ENCODE measurements at regions not wholly inside any gene's neighbourhood (a gene's known extent, or its start where the extent isn't known, plus 50 kb on each side); places are given as distances from the start of the nearest gene placed in this dataset.

GRCh38 chr2:57891086-57891712, 155.4 kb upstream of the VRK2 start:
- no peak overlapping the region for H3K4me3 ChIP-seq
- no peaks in the 10 kb centered on the region for H3K36me3 ChIP-seq
- TF ChIP-seq CTCF (IDR thresholded peaks at IDR 0.05) = no peak
- H3K4me1 ChIP-seq = no peaks in the 10 kb centered on the region
- intact Hi-C loops (cut with DNase I) = no loop called here
- no peak for DNase-seq (ENCODE audit: low spot score in 2 of 2)
- H3K9me3 ChIP-seq = no peaks in the 10 kb centered on the region
- no peaks in the 10 kb centered on the region for H3K27me3 ChIP-seq
- H3K27ac ChIP-seq = no peak overlapping the region

DNA sequence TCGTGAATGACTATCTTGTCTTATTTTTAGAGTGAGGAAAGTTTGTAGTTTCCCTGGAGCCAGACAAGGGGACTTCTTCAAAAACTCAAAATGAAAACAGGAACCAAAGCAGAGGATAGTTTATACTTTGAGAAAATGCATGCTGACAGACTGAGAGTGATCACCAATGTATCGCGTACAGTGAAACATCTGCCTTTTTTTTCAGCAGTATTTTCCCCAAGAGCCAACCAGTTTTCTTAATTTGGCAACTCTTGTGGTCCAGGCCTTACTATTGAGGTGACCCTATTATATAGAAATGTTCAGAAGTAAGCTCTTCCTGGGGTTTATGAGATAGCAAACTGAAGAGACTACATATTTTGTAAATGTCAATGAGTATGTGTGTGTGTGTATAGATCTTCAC, 153.7 kb upstream of the VRK2 start:
- Histone ChIP-seq H3K27me3 (no peaks in the 10 kb centered on the region), H3K36me3 (no peaks in the 10 kb centered on the region), H3K4me1 (no peaks in the 10 kb centered on the region), H3K4me3 (no peak overlapping the region), H3K9me3 (no peaks in the 10 kb centered on the region), H3K27ac (no peak overlapping the region)
- intact Hi-C loops (cut with DNase I) = no loop called here
- no peak for TF ChIP-seq CTCF (IDR thresholded peaks at IDR 0.05)
- DNase-seq (ENCODE audit: low spot score in 2 of 2) = no peak

- Histone ChIP-seq H3K27me3 (no peaks in the 10 kb centered on the region), H3K27ac (no peak overlapping the region), H3K9me3 (no peaks in the 10 kb centered on the region), H3K4me1 (no peaks in the 10 kb centered on the region), H3K4me3 (no peak overlapping the region), H3K36me3 (no peaks in the 10 kb centered on the region)
- no peak for DNase-seq (ENCODE audit: low spot score in 2 of 2)
- intact Hi-C loops (cut with DNase I) = no loop called here
- no peak for TF ChIP-seq CTCF (IDR thresholded peaks at IDR 0.05)
These were observed 153.3 kb upstream of the VRK2 start for GRCh38 chr2:57893347-57893746.

GRCh38 chr2:57893786-57894185, 152.8 kb upstream of the VRK2 start:
- H3K4me3 ChIP-seq = no peak overlapping the region
- no peaks in the 10 kb centered on the region for H3K27me3 ChIP-seq
- no peak for TF ChIP-seq CTCF (IDR thresholded peaks at IDR 0.05)
- H3K27ac ChIP-seq = no peak overlapping the region
- DNase-seq (ENCODE audit: low spot score in 2 of 2) = no peak
- H3K36me3 ChIP-seq = no peaks in the 10 kb centered on the region
- H3K9me3 ChIP-seq = no peaks in the 10 kb centered on the region
- intact Hi-C loops (cut with DNase I) = no loop called here
- no peaks in the 10 kb centered on the region for H3K4me1 ChIP-seq

GRCh38 chr2:57894381-57894780, 152.2 kb upstream of the VRK2 start:
- no peak for DNase-seq (ENCODE audit: low spot score in 2 of 2)
- H3K9me3 ChIP-seq = no peaks in the 10 kb centered on the region
- no peak overlapping the region for H3K4me3 ChIP-seq
- TF ChIP-seq CTCF (IDR thresholded peaks at IDR 0.05) = no peak
- no peaks in the 10 kb centered on the region for H3K27me3 ChIP-seq
- no peaks in the 10 kb centered on the region for H3K4me1 ChIP-seq
- no peak overlapping the region for H3K27ac ChIP-seq
- intact Hi-C loops (cut with DNase I) = no loop called here
- no peaks in the 10 kb centered on the region for H3K36me3 ChIP-seq

GRCh38 chr2:57897920-57898319, 148.7 kb upstream of the VRK2 start:
- Histone ChIP-seq H3K27me3 (no peaks in the 10 kb centered on the region), H3K4me3 (no peak overlapping the region), H3K36me3 (no peaks in the 10 kb centered on the region), H3K4me1 (no peaks in the 10 kb centered on the region), H3K9me3 (no peaks in the 10 kb centered on the region), H3K27ac (no peak overlapping the region)
- no peak for DNase-seq (ENCODE audit: low spot score in 2 of 2)
- TF ChIP-seq CTCF (IDR thresholded peaks at IDR 0.05) = no peak
- intact Hi-C loops (cut with DNase I) = no loop called here
